ENCODE measurements at regions not wholly inside any gene's neighbourhood (a gene's known extent, or its start where the extent isn't known, plus 50 kb on each side); places are given as distances from the start of the nearest gene placed in this dataset.

DNA sequence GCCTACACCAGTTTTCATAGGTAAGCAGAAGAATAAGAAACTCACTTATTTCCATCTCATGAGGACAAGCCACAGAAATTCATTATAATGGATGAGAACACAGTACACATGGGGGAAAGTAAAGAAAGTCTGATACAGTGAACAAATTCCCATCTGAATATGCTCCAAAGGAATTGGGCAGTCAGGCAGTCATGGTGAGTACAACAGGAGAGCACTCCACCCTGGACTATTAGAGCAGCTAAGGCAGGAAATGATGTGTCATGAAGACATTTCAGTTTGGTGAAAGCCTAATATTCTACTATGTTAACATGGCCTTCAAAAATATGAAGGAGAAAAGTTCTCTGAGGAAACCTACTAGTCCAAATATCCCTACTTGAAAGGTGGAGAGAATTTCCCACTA, 92.0 kb upstream of the PRDX4 start (continued):
- TF ChIP-seq, protein P1, sequence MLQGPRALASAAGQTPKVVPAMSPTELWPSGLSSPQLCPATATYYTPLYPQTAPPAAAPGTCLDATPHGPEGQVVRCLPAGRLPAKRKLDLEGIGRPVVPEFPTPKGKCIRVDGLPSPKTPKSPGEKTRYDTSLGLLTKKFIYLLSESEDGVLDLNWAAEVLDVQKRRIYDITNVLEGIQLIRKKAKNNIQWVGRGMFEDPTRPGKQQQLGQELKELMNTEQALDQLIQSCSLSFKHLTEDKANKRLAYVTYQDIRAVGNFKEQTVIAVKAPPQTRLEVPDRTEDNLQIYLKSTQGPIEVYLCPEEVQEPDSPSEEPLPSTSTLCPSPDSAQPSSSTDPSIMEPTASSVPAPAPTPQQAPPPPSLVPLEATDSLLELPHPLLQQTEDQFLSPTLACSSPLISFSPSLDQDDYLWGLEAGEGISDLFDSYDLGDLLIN (CRISPR knock-in tag; IDR thresholded peaks at IDR 0.05; ENCODE audit: borderline replicate concordance) = no peak
- TF ChIP-seq FOXP1 (IDR thresholded peaks at IDR 0.05) (no peak), FOXP1 (CRISPR knock-in tag; IDR thresholded peaks at IDR 0.05) (no peak), ZBTB3 (CRISPR knock-in tag; IDR thresholded peaks at IDR 0.05; ENCODE audit: borderline replicate concordance, low read depth) (no peak), TMF1 (CRISPR knock-in tag; IDR thresholded peaks at IDR 0.05; ENCODE audit: low read depth) (no peak), PCBP1 (IDR thresholded peaks at IDR 0.05; ENCODE audit: borderline replicate concordance, low read depth, low read length) (no peak), ZBTB8A (CRISPR knock-in tag; IDR thresholded peaks at IDR 0.05; ENCODE audit: borderline replicate concordance, low read depth) (no peak)

DNA sequence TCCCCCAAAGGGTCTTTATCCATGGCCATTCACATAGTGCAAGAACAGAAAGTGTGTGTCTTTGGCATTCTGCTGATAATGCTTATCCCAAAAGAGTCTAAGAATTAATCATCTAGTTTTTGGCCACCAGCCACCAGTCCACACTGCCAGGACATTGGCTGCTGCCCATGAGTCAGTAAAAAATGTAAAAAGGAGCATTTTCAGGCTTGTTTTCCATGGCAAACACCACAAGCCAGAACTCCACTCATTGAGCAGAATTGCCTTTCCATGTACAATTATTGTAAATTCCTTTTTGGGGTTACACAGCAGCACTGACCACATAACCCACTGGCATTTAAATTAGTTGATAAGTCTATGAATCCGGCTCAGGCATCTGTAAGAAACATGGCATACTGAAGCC, 89.2 kb upstream of the PRDX4 start:
- FAIRE-seq (no peak), DNase-seq (ENCODE audit: low spot score) (no peak), ATAC-seq (no peak)
- in situ Hi-C loops (cut with HindIII; ENCODE audit: extremely low pct_ligation_motif_present, low pct_unique_long_range_greater_than_20kb) = no loop called here
- no peak overlapping the region for H3K27ac ChIP-seq (ENCODE audit: extremely low read length, insufficient read depth, low read length)
- TF ChIP-seq SATB2 (CRISPR knock-in tag; IDR thresholded peaks at IDR 0.05) (no peak), SIN3B (IDR thresholded peaks at IDR 0.05; ENCODE audit: low read length) (no peak), EED (CRISPR knock-in tag; IDR thresholded peaks at IDR 0.05) (no peak), ZNF891 (CRISPR knock-in tag; IDR thresholded peaks at IDR 0.05) (no peak)
- TF ChIP-seq, protein P2, sequence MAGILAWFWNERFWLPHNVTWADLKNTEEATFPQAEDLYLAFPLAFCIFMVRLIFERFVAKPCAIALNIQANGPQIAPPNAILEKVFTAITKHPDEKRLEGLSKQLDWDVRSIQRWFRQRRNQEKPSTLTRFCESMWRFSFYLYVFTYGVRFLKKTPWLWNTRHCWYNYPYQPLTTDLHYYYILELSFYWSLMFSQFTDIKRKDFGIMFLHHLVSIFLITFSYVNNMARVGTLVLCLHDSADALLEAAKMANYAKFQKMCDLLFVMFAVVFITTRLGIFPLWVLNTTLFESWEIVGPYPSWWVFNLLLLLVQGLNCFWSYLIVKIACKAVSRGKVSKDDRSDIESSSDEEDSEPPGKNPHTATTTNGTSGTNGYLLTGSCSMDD (CRISPR knock-in tag; IDR thresholded peaks at IDR 0.05) = no peak
- no peak overlapping the region for H2AFZ ChIP-seq (ENCODE audit: low read length)
- ChIA-PET CTCF (ENCODE audit: low intra/inter-chr PET ratio, low total read pairs) (no interaction called here), POLR2A (no interaction called here)
- intact Hi-C loops (cut with micrococcal nuclease; ENCODE audit: unreplicated experiment) = no loop called here
- H3K79me2 ChIP-seq (ENCODE audit: insufficient read depth, low read length) = no peaks in the 10 kb centered on the region
- H3K4me2 ChIP-seq (ENCODE audit: low read depth, low read length) = no peak overlapping the region
- no peaks in the 10 kb centered on the region for H3K4me1 ChIP-seq (ENCODE audit: insufficient read depth, low read length)
- no peak overlapping the region for H3K4me3 ChIP-seq (replicated peaks in 1 of 3; ENCODE audit: insufficient read depth in 1 of 3, low read depth in 2 of 3, low read length in 3 of 3)
- WGBS (ENCODE audit: low lambda C conversion rate) = 0% methylated on average over 1 of the region's 1 CpG
- no TSS peak for BruUV-seq (replicated peaks)
- H3K36me3 ChIP-seq (replicated peaks in 1 of 2; ENCODE audit: control insufficient read depth in 1 of 2, insufficient read depth in 2 of 2, low read length in 2 of 2) = no peaks in the 10 kb centered on the region
- no peaks in the 10 kb centered on the region for H3K27me3 ChIP-seq (ENCODE audit: control insufficient read depth in 1 of 2, insufficient read depth in 2 of 2, low read length in 2 of 2)
- no peaks in the 10 kb centered on the region for H3K9me3 ChIP-seq (ENCODE audit: low read length)
- no peak overlapping the region for H3K9ac ChIP-seq (ENCODE audit: insufficient read depth, low read depth, low read length)
- H4K20me1 ChIP-seq (ENCODE audit: insufficient read depth, low read length) = no peaks in the 10 kb centered on the region

Measured in HepG2 (cell line).